Astrocyte of the spinal cord (primary cell): ENCODE measurements at regions not wholly inside any gene's neighbourhood (a gene's known extent, or its start where the extent isn't known, plus 50 kb on each side); places are given as distances from the start of the nearest gene placed in this dataset.

Experiments
- DNase-seq: peaks from one replicate; pipeline ENCODE4 v3.0.0; 2011; ENCODE audit warnings: low read depth, low spot score
- H3K4me3 ChIP-seq: 2 replicates; pipeline ENCODE4 v1.5.1; 2011; ENCODE audit warnings: low read depth, mild to moderate bottlenecking, low read length, moderate library complexity
- CTCF ChIP-seq: IDR thresholded peaks from 2 replicates; pipeline ENCODE4 v1.5.1; 2012; ENCODE audit warnings: low read depth, mild to moderate bottlenecking, low read length, inconsistent platforms
- in situ Hi-C: cut with HindIII; loops from 2 replicates; pipeline ENCODE4 v1.10.0; 2017; ENCODE audit warnings: low sequenced_read_pairs

DNA sequence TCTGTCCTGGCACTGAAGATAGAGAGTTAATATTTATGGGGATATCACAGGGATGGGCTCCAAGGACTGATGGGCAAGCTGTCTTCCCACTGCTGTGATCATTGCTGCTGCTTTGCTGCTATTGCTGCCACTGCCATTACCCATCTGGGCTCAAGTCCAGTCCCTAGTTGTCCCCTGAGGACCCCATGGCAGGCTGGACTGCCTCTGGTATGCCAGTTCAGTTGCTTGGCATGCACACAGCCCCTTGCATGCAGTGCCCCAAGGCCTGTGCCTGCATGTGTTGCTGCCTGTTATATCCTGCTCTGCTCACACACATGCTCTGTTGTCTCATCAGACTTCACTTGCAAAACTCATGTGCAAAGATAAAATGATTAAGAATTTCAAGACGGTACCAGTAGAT, 109.5 kb downstream of the ADRA2A start:
- DNase-seq: no peak
- in situ Hi-C loops: no loop called here
- no peak for TF ChIP-seq CTCF
- no peak overlapping the region for H3K4me3 ChIP-seq

DNA sequence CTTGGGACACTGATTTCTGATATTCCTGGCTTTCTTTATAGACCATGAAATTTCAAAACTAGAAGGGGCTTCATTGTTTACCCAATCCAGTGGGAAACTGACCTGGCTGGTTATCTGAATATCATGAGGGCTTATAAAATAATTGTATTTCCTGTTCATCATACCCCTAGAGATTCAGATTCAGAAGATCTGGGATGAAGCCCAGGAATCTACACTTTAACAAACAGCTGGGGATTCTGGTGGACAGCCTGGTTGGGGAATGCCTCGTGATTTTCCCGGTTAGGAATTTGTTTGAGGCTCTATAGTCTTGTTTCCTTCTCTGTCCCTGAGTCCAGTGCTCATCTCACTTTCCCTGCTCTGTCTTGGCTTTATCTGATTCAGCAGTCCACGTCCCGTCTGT, 110.3 kb downstream of the ADRA2A start:
- in situ Hi-C loops: no loop called here
- H3K4me3 ChIP-seq: no peak overlapping the region
- TF ChIP-seq CTCF: no peak
- DNase-seq: no peak

DNA sequence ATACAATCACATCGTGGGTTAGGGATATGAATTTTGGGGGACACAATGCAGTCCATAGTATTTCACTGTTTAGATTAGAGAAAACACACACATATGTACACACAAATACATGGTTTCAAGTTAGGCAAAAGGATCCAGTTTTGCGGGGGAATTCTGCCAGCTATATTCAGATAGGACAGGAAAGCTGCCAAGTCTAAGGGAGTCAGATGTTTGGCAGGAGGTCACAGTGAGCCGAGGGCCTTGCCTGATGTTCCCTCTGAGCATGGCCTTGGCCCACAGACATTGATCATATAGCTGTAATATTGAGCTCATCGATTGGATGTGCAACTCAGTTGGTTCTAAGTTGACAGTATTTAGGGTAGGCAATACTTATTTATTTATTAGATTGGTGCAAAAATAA, 122.8 kb downstream of the ADRA2A start:
- no peak overlapping the region for H3K4me3 ChIP-seq
- in situ Hi-C loops: no loop called here
- no peak for TF ChIP-seq CTCF
- no peak for DNase-seq

DNA sequence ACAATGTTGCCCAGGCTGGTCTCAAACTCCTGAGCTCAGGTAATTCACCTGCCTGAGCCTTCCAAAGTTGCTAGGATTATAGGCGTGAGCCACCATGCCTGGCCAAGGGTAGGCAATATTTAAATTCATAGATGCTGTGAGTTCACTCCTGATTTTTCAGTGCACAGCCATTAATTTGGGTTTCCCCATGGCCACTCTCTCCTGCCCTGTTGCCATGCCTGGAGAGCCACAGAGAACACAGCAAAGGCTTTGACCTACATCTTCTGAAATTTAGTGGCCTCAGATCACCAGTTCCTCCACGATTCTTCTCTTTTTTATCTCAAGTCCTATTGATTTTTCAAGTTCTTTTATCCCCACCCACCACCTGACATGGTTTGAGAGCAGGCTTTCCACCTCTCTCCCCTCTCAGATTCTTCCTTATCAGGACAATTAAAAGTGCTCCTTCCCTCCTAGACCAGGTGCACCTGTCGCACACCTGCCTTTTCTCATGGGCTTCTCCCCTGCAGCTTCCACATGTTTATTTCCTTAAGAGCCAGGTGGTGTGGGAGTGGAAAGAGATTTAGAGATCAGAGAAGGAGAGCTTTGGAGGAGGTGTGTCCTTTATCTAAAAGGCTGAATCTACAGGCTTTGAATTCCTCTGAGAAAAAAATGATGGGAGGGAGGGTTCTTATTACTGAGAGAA, 123.8 kb downstream of the ADRA2A start:
- in situ Hi-C loops: no loop called here
- no peak for TF ChIP-seq CTCF
- no peak overlapping the region for H3K4me3 ChIP-seq
- DNase-seq: no peak

DNA sequence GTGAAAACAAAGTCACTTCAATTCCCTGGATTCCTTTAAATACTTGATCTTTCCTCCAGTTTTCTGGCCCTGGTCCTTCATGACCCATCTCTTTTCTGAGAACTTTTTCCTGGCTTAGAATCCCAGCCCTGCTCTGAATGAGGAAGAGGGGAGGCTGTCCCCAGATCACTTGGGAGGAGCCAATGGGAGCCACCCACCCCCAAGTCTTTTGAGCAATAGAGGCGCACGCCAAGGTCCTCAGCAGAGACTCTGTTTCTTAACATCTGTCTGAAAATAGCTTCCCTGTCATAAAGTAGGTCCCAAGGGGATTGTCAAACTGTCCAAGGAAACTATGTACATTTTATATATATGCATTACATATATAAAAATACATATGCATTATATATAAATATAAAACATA, 126.8 kb downstream of the ADRA2A start:
- DNase-seq: no peak
- in situ Hi-C loops: no loop called here
- H3K4me3 ChIP-seq: no peak overlapping the region
- TF ChIP-seq CTCF: no peak

DNA sequence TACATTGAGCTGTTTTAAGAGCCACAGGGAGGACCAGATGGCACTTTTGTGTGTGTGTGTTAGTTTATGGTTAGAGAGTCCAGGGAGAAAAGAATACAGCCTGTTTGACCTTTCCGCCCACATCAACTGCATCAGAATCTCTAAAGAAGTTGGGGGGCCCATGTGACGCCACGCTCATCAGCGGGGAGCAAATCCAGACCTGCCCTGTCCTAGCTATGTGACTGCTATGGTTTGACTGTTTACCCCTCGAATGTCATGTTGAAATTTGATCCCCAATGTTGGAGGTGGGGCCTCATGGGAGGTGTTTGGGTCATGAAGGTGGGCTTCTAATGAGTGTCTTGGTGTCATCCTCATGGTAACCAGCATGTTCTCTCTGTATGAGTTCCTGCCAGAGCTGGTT, 128.0 kb downstream of the ADRA2A start:
- TF ChIP-seq CTCF: no peak
- H3K4me3 ChIP-seq: no peak overlapping the region
- DNase-seq: no peak
- in situ Hi-C loops: no loop called here

DNA sequence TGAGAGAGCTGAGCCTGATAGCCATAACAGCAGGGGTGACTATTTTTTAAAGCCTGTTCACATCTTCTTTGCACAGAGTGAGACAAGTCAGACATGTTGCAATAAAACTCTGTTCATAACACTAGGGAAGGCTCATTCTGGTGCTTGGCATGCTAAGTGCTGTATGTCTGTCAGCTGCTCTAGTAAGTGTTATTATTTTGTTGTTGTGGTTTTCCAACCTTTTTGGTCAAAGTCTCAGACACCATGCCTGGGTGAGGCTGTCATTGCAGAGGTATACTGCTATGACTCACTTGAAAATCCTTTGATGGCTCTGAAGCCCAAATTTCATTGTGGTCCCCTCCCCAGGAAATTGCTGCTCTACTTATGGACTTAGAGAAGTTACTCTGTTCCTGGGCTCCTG, 129.7 kb downstream of the ADRA2A start:
- in situ Hi-C loops: no loop called here
- no peak overlapping the region for H3K4me3 ChIP-seq
- no peak for DNase-seq
- no peak for TF ChIP-seq CTCF
